NCI-H2081 (cell line): ENCODE measurements at regions not wholly inside any gene's neighbourhood (a gene's known extent, or its start where the extent isn't known, plus 50 kb on each side); places are given as distances from the start of the nearest gene placed in this dataset.
"Not testable (repeated sequence)": the region's sequence is repeated elsewhere in the genome, so short reads cannot be mapped to it uniquely, and the experiment has no call there.

Experiments used
- DNase-seq, 2 experiments: peaks; one replicate each; lab custom pipeline; 2025; lab: John Stamatoyannopoulos, UW

DNA sequence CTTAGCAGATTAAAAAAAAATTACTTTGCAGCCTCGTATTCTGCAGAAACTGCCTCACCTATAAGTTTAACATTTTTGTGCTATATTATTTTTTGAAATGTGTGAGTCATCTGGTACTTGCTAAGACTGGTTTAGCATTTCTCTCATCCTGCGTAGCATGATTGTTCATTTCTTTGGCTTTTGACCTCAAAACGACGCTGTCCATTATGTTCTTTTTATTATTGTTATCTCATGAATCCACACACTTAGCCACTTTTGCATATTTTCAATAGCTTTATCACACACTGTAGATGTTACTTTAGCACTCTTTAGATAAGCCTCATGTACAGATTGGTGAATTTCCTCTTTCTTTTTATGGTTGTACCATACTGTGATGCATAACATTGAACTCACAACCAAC lies 1004.9 kb upstream of the NCAM2 start:
- DNase-seq, result no peak

DNA sequence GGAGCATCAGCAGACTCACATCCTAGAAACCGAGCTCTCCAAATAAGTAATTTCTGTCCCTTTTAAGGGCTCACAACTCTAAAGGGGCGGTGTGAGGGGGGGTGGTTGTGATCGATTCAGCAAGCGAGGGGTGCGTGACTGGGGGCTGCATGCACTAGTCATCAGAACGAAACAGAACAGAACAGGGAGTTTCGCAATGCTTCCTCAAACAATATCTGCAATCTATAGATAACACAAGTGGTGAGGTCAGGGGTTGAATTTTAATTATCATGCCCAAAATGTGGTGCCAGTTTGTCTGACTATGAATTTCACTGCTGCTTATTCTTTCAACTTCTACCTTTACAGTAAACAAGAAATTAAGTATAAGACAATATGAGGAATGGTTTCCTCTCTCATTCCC lies 1003.0 kb upstream of the NCAM2 start:
- DNase-seq, result no peak

GRCh38 chr21:19998453-19998852 lies 999.8 kb upstream of the NCAM2 start:
- no peak for DNase-seq

DNA sequence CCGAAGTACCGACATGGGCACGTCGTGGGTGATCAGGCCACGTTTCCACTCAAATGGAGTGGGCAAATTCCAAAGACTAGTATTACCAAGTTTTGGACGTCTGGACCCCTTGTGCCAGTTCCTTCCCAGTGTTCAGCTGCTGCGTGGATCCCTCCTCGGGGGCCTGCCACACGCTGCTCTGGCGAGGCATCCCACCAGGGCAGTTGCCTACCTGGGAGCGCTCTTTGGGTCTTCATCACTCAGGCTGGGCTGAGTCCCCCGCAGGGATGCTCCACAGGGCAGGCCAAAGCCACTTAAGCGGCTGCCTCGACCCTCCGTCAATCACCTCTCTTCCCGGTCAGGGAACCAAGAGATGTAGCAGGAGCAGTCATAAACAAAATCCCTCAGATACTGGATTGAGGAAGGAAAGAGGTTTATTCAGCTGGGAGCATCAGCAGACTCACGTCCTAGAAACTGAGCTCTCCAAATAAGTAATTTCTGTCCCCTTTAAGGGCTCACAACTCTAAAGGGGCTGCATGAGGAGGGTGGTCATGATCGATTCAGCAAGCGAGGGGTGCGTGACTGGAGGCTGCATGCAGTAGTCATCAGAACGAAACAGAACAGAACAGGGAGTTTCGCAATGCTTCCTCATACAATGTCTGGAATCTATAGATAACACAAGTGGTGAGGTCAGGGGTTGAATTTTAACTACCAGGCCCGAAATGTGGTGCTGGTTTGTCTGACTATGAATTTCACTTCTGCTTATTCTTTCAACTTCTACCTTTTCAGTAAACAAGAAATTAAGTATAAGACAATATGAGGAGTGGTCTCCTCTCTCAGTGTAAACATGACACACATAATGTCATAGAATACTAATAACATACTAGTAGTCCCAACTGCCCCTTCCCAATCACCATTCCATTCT lies 998.6 kb upstream of the NCAM2 start:
- no peak for DNase-seq

DNA sequence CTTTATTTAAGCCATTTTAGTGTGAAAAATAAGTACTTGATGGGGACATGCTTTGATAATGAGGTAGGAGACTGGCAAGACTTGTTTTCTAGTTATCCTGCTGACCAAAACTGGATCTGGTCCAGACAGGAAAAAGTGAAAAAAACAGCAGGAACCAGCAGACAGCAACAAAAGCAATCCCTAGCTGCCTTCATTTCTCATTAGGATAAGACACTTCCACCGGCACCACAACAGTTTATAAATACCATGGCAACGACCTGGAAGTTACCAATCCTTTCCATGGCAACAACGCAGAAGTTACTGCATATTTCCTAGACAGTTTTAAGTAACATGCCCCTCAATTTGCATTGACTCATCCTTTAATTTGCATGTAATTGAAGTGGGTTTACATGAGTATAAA lies 993.8 kb upstream of the NCAM2 start:
- DNase-seq, result peak; percentile 24 to 69

DNA sequence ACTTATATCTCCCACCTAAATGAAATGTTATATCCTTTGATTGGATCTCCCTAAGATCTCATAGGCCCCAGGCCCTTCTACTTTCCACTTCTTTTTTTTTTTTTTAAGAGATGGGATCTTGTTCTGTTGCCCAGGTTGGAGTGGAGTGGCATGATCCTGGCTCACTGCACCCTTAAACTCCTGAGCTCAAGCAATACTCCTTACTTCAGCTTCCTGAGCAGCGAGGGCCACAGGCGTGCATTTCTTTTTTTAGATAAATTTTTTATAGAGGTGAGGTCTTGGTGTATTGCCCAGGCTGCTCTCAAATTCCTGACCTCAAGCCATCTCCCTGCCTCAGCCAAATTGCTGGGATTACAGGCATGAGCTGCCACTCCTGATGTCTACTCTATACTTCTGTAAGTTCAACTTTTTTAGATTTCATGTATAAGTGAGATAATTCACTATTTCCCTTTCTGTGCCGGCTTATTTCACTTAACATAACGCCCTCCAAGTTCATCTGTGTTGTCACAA lies 987.5 kb upstream of the NCAM2 start:
- DNase-seq, result no peak

DNA sequence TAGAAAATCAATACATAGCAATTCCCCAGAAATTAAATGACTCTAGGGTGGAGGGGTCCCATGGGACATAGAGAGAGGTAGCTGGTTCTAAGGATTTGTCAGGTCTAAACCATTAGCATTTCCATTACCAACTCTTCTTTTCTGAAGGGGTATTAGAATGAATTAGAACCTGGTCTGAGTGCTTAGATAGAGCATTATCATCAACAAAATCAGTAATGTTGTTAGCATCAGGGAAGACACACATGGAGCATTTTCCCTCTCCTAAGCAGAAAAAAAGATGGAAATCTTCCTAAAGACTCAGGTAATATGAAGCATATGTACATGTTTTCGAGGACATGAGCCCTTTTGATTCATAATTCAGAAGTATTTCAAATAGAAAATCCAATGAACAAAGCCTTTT lies 984.4 kb upstream of the NCAM2 start:
- DNase-seq, result no peak

- no peak for DNase-seq
Observed at GRCh38 chr21:20016435-20017005, 981.7 kb upstream of the NCAM2 start.

GRCh38 chr21:20020026-20020425 lies 978.2 kb upstream of the NCAM2 start:
- DNase-seq, result no peak

DNA sequence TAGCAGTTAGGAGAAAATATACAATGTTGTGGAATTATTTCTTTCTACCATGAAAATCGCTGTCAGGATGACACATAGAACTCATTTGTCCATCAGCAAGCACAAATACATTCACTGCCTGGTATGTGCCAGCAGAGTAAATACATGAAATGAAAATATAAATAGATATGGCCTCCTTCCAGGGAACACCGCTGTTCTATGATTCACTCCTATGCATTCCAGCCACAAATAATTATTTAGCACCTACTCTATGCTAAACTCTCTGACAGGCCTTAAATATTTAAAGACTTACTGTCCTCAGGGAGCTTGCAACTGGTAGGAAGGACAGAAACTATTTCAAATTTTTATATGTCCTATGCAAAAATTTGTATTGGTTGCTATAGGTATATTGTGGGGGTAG lies 975.0 kb upstream of the NCAM2 start:
- DNase-seq, result peak in 1 of 2 experiments; percentile 21

- no peak for DNase-seq
Observed at GRCh38 chr21:20024741-20025140, 973.5 kb upstream of the NCAM2 start.

DNA sequence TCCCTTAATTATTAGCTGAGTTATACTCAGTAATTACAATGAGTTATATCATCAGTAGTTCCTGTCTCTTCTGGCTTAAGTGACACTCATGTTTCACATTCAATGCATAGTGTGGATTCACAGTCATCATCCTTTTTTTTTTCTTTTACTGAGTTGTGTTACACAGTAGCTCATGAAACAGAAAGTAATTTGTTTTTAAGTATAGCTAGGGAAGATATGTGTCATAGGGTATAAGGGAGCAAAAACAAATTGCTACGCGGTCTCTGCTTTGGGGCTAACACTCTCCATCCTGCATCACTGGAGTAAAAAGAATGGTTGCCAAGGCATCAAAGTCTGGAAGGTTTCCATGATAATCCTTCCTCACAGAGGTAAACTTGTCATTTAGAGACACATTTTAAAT lies 971.7 kb upstream of the NCAM2 start:
- no peak for DNase-seq

DNA sequence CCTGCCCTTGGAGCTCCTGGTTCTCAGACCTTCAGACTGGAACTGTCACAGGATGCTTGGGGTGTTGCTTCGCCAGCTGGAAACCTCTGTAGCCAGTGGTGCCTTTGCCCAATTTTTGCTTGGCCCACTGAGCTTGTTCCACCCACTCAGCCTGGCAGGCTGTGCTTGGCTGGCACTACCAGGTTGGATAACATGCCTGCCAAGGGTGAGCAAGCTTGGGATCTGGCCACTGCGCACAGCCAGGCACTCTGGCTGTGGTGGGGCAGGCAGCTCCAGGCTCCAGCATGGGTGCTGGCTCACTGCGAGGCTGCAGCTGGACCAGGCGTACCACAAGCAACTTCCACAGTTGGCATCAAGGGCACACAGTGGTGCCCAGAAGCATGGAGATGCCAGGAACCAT lies 967.8 kb upstream of the NCAM2 start:
- DNase-seq, result no peak

GRCh38 chr21:20031807-20032206 lies 966.4 kb upstream of the NCAM2 start:
- DNase-seq, result no peak

DNA sequence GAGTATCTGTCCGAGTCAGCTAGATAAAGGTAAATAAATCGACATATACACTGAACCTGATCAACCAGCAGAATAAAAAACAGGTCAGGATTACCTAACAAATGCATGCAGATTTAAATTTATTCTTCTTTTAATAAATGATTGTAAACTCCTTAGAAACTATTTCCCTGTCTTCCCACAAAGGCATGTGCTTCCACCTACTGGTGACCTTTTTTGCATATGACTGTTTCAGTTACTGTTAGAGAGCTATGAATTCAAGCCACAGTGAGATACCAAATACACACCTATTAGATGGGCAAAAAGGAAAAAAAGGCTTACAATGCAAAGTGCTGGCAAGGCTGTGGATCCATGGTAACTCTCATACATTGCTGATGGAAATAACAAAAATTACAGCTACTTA lies 957.4 kb upstream of the NCAM2 start:
- peak in 1 of 2 experiments; percentile 2 for DNase-seq

DNA sequence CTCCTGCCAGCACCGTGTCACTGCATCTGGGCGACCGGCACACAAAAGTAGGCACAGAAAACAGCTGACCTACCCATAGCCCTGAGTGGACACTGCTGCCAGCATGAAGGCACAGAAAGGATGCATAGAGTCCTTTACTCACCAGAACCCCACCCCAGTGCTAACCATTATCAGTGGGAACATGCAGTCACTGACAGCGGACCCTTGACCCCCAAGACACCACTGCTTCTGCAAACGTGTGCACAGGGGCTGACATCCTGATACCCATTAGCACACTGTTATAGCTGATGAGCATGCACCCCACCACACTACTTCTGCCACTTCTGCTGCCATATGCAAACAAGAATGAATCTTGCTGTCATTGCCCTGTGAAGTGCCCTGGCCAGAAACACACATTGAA lies 953.0 kb upstream of the NCAM2 start:
- DNase-seq, result no peak

DNA sequence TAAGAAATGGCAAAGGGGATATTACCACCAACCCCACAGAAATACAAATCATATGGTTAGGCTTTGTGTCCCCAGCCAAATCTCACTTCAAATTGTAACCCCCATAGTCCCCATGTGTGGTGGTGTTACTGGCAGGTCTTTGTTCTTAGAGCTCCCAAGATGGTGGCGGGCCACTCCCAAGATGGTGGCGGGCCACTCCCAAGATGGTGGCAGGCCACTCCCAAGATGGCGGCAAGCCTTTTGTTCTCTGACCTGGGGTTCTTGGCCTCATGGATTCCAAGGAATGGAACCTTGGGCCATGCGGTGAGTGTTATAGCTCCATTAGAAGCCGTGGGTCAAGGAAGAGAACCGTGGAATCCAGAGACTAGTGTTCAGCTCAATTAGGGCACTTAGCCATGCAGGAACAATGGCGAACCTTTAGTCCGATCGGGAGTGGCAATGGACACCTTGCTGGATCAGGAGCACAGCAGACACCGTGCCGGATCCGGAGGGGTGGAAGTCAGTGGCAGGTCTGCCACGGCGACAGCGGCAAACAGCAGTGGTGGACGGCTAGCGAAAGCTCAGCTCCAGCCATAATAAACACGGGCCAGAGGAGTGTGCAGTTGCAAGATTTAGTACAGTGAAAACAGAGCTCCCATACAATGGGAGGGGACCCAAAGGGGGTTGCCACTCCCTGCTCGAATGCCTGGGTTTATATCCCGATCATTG lies 949.9 kb upstream of the NCAM2 start:
- not testable (repeated sequence) for DNase-seq

DNA sequence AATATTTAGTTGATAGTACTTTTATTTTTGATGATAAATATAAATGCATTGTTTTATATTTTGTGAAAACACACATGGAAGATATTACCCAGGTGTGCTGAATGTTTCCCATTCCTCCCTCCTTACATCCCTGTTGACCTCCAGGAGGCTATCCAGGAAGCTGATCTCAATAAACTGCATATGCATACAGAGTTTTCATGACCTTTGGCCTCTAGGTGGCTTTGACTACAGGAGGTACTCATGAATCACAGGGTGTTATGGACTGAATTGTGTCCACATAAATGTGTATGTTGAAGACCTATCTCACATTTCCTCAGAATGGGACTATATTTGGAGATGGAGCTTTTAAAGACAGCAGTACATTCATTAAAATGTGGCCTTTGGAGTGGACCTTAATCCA lies 914.9 kb upstream of the NCAM2 start:
- no peak for DNase-seq

- DNase-seq, result no peak
Observed at GRCh38 chr21:20083925-20084324, 914.3 kb upstream of the NCAM2 start.

- DNase-seq, result no peak
Observed at GRCh38 chr21:20086508-20086907, 911.7 kb upstream of the NCAM2 start.

- peak; percentile 54 to 88 for DNase-seq
Observed at GRCh38 chr21:20106368-20106767, 891.8 kb upstream of the NCAM2 start.

DNA sequence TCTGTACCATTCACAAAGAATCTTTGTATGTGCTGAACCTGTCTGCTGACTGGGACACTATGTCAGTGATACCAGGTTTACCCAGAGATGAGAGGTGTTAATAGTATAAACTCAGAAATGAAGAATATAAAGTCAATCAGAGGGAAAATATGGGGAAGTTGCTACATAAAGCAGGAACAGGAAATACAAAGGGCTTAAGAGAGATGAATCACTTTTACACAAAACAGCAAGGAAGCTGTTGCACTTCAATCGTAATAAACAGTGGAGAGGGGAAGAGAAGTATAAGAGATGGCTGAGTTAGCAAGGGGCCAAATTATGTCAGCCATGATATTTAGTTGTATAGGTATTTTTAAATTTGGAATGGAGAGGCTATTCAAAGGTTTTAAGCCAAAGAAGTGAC lies 890.2 kb upstream of the NCAM2 start:
- no peak for DNase-seq
